Naive thymus-derived CD8-positive, alpha-beta T cell (primary cell): ENCODE measurements at regions not wholly inside any gene's neighbourhood (a gene's known extent, or its start where the extent isn't known, plus 50 kb on each side); places are given as distances from the start of the nearest gene placed in this dataset.

Experiments
- ATAC-seq, 2 donors: fragments of 150-1000 bp; cut with Tn5 transposase in 1 of 2; sonication (Bioruptor Pico), chemical (Tn5 transposase) in 1 of 2; 1 replicate in 1 of 2; 2 replicates in 1 of 2; pipeline ENCODE4 v1.10.0; 2021; ENCODE audit warnings: mild to moderate bottlenecking in 2 of 2, moderate library complexity in 2 of 2
- POLR2A ChIA-PET: fragments of 350-600 bp; sonication (Branson Sonifier 250); formaldehyde crosslinking; loops from one replicate; lab custom pipeline; 2021; ENCODE audit warnings: antibody characterized with exemption; lab: Charles Lee
- DNase-seq, 10 donors: peaks; one replicate each; pipeline versions ENCODE4 v3.0.0 to v3.0.0-alpha.2; 2020 to 2022
- H3K27ac Mint-ChIP-seq, 10 donors: one replicate each; pipeline ENCODE4 v1.8.0; 2020 to 2022; ENCODE audit warnings: mild to moderate bottlenecking in 10 of 10, mixed read lengths in 10 of 10, moderate library complexity in 4 of 10, inconsistent platforms in 1 of 10
- H3K27me3 Mint-ChIP-seq, 5 donors: one replicate each; pipeline ENCODE4 v1.8.0; 2021 to 2022; ENCODE audit warnings: mixed read lengths in 5 of 5
- H3K36me3 Mint-ChIP-seq, 3 donors: one replicate each; pipeline ENCODE4 v1.8.0; 2020 to 2022; ENCODE audit warnings: mixed read lengths in 3 of 3, mild to moderate bottlenecking in 2 of 3, inconsistent platforms in 1 of 3
- H3K4me1 Mint-ChIP-seq, 4 donors: one replicate each; pipeline ENCODE4 v1.8.0; 2021 to 2022; ENCODE audit warnings: mixed read lengths in 4 of 4
- H3K4me3 Mint-ChIP-seq, 10 donors: one replicate each; pipeline ENCODE4 v1.8.0; 2020 to 2022; ENCODE audit warnings: mild to moderate bottlenecking in 10 of 10, mixed read lengths in 10 of 10, moderate library complexity in 6 of 10, inconsistent platforms in 1 of 10
- H3K9me3 Mint-ChIP-seq, 9 donors: one replicate each; pipeline ENCODE4 v1.8.0; 2020 to 2022; ENCODE audit warnings: mixed read lengths in 9 of 9, mild to moderate bottlenecking in 3 of 9, inconsistent platforms in 1 of 9, moderate library complexity in 1 of 9

DNA sequence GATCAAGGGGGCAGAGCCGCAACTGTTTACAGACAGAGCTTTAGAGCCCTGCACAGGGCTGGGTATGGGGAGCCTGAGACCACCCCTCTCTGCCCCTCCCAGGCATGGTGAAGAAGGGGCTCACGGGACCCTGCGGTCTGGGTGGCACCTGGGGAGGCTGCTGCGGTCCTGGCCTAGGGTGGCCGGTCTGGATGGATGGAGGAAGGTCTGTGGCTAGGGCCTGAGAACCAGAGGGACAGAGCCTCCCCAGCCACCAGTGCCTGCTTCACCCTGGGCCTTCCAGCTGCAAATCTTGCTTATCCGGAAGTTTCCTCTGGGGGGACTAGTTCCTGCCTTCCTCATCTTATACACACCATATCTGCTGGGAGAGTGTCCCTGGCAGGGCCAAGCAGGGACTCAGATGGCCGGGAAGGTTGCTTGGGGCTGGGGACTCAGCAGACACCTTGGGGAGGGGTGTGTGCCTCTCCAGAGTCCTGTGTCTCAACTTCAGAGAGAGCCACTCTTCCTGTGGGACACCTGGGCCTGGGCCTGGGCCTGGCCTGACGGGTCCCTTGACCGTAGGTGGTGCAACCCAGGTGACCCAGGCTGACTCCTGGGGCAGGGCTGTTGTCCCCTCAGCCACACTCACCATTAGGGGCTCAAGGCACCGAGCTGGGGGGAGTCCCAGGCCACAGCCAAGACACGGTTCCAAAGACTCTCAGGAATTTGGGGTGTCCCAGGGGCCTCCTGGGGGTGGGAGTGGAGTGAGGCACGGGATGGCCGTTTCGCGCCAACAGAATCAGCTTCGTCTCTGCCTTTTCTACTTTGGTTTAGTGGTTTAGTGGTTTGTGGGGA lies 52.0 kb upstream of the ACTRT2 start:
- no peak for ATAC-seq
- no peaks in the 10 kb centered on the region for H3K9me3 Mint-ChIP-seq
- peaks cover 0 to 21% (median 4%) of the 10 kb centered on the region in 5 donors for H3K27me3 Mint-ChIP-seq
- no peaks in the 10 kb centered on the region for H3K36me3 Mint-ChIP-seq
- peaks cover 0 to 10% (median 4%) of the 10 kb centered on the region in 4 donors for H3K4me1 Mint-ChIP-seq
- H3K4me3 Mint-ChIP-seq, result no peak overlapping the region
- DNase-seq, result no peak
- POLR2A ChIA-PET, result no interaction called here
- H3K27ac Mint-ChIP-seq, result no peak overlapping the region

DNA sequence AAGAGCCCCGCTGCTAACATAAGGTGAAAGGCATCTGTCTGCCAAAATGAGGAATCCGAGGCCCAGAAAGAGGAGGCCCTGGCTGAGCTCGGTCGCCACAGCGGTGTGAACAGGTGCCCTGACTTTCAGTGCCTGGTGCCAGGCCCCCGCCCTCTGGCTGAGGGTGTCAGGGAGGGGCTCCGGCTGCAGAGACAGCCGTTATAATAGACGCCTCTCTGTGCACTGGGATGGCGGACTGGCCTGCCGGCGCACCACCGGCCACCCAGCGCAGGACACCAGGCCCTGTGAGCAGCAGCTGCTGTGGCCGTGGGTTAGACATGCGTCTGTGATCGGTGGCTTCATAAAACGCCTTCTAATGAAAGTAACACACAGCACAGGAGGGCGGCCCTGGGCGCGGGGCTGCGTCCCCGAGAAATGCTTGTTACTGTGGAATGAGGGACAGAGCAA lies 51.4 kb upstream of the ACTRT2 start:
- Mint-ChIP-seq H3K4me1 (peaks cover 0 to 10% (median 4%) of the 10 kb centered on the region in 4 donors), H3K27me3 (peaks cover 0 to 21% (median 4%) of the 10 kb centered on the region in 5 donors), H3K9me3 (no peaks in the 10 kb centered on the region), H3K4me3 (no peak overlapping the region), H3K36me3 (no peaks in the 10 kb centered on the region), H3K27ac (no peak overlapping the region)
- POLR2A ChIA-PET, result no interaction called here
- ATAC-seq, result no peak
- no peak for DNase-seq

DNA sequence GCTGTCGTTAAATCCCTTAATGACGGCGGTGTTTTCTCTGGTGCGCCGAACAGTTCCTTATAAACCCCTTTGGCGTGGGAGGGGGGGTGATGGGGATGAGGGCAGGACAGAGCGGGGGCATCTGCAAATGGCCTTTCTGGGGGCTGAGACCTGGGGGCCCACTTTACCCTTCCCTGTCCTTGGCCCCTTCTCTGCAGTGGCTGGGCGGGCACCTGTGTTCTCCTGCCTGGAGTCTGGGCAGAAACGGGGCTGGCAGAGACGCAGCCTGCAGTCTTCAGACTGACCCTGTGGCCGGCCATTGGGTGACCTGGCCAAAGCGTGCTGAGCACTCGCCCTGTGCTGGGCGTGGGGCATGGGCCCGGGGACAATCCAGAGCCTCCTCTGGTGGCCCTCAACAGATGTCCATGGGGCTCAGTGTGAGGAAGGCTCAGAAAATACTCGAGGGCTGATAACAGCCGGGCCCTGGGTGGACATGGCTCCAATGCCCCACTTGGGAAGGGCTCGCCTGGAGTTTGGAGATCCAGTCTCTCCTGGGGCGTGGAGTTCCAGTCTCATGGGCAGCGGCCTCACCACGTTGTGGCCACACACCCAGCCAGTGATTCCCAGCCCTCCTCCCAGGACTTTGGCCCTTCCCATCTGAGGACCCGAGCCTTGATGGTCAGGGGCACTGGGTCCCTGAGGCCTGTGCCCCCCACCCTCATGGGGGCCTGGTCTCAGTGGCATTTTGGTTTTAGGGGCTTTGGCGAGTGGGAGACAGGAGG lies 50.8 kb upstream of the ACTRT2 start:
- ATAC-seq (no peak), DNase-seq (peak in 1 of 10 donors; percentile 52)
- Mint-ChIP-seq H3K36me3 (no peaks in the 10 kb centered on the region), H3K4me1 (peaks cover 0 to 10% (median 4%) of the 10 kb centered on the region in 4 donors), H3K27me3 (peaks cover 0 to 21% (median 4%) of the 10 kb centered on the region in 5 donors), H3K27ac (no peak overlapping the region), H3K9me3 (no peaks in the 10 kb centered on the region), H3K4me3 (no peak overlapping the region)
- POLR2A ChIA-PET, result no interaction called here

- DNase-seq (no peak), ATAC-seq (no peak)
- H3K9me3 Mint-ChIP-seq, result no peaks in the 10 kb centered on the region
- H3K4me3 Mint-ChIP-seq, result no peak overlapping the region
- peaks cover 0 to 21% (median 4%) of the 10 kb centered on the region in 5 donors for H3K27me3 Mint-ChIP-seq
- H3K36me3 Mint-ChIP-seq, result no peaks in the 10 kb centered on the region
- no peak overlapping the region for H3K27ac Mint-ChIP-seq
- POLR2A ChIA-PET, result no interaction called here
- H3K4me1 Mint-ChIP-seq, result peaks cover 0 to 10% (median 4%) of the 10 kb centered on the region in 4 donors
Observed at GRCh38 chr1:2971101-2971501, 50.2 kb upstream of the ACTRT2 start.
